ENCODE measurements at regions not wholly inside any gene's neighbourhood (a gene's known extent, or its start where the extent isn't known, plus 50 kb on each side); places are given as distances from the start of the nearest gene placed in this dataset.

- no peak for TF ChIP-seq CTCF (conservative IDR thresholded peaks at IDR 0.05; ENCODE audit: low read depth in 2 of 2)
- TF ChIP-seq EZH2phosphoT487 (IDR thresholded peaks at IDR 0.05; ENCODE audit: unreplicated experiment): no peak
- no peak for TF ChIP-seq POLR2AphosphoS5 (IDR thresholded peaks at IDR 0.05; ENCODE audit: low read depth)
- TF ChIP-seq CREB1 (CRISPR knock-in tag; IDR thresholded peaks at IDR 0.05; ENCODE audit: low read depth): no peak
- no peak for TF ChIP-seq EZH2 (IDR thresholded peaks at IDR 0.05; ENCODE audit: low read depth, unreplicated experiment)
- no peak for TF ChIP-seq JUNB (IDR thresholded peaks at IDR 0.05; ENCODE audit: unreplicated experiment)
- no peak for TF ChIP-seq ZNF114 (CRISPR knock-in tag; IDR thresholded peaks at IDR 0.05)
- TF ChIP-seq ETS1 (IDR thresholded peaks at IDR 0.05): no peak
- TF ChIP-seq STAT1 (IDR thresholded peaks at IDR 0.05; ENCODE audit: unreplicated experiment): no peak
- TF ChIP-seq REST (IDR thresholded peaks at IDR 0.05; ENCODE audit: unreplicated experiment): no peak
- no peak for TF ChIP-seq ZNF462 (CRISPR knock-in tag; IDR thresholded peaks at IDR 0.05)
- no peak for TF ChIP-seq ZNF331 (CRISPR knock-in tag; IDR thresholded peaks at IDR 0.05; ENCODE audit: low read depth)
Observed at GRCh38 chr3:152973575-152973974, 138.6 kb downstream of the P2RY1 start.

All from GM23338 (cell line).